H9 (cell line): ENCODE measurements at regions not wholly inside any gene's neighbourhood (a gene's known extent, or its start where the extent isn't known, plus 50 kb on each side); places are given as distances from the start of the nearest gene placed in this dataset.

ENCODE experiments used
- DNase-seq: peaks from one replicate; pipeline ENCODE4 v3.0.0-alpha.2; 2017
- H2AFZ ChIP-seq: one replicate; pipeline ENCODE4 v1.6.1; 2013; ENCODE audit warnings: mild to moderate bottlenecking, low read length, control low read depth, moderate library complexity
- H2AK5ac ChIP-seq: 2 replicates; pipeline ENCODE4 v1.6.1; 2013; ENCODE audit warnings: low read length, control low read depth, mixed read lengths; ENCODE audit not compliant: insufficient read length
- H2BK120ac ChIP-seq: one replicate; pipeline ENCODE4 v1.6.1; 2013; ENCODE audit warnings: low read depth, mild to moderate bottlenecking, low read length, control low read depth, inconsistent platforms; ENCODE audit not compliant: poor library complexity, severe bottlenecking
- H2BK12ac ChIP-seq: 2 replicates; pipeline ENCODE4 v1.6.1; 2013; ENCODE audit warnings: low read length, control low read depth, mixed read lengths, low read depth; ENCODE audit not compliant: insufficient read length
- H2BK15ac ChIP-seq: 2 replicates; pipeline ENCODE4 v1.6.1; 2013; ENCODE audit warnings: low read depth, low read length, control low read depth
- H2BK20ac ChIP-seq: one replicate; pipeline ENCODE4 v1.6.1; 2013; ENCODE audit warnings: low read depth, mild to moderate bottlenecking, low read length, control low read depth, inconsistent platforms; ENCODE audit not compliant: poor library complexity, severe bottlenecking
- H2BK5ac ChIP-seq: 2 replicates; pipeline ENCODE4 v1.6.1; 2013; ENCODE audit warnings: low read length, control low read depth, mixed read lengths; ENCODE audit not compliant: insufficient read length
- H3K14ac ChIP-seq: 2 replicates; pipeline ENCODE4 v1.6.1; 2013; ENCODE audit warnings: low read length, control low read depth; ENCODE audit not compliant: insufficient read depth
- H3K18ac ChIP-seq: 2 replicates; pipeline ENCODE4 v1.6.1; 2013; ENCODE audit warnings: low read depth, mild to moderate bottlenecking, mixed read lengths, low read length, control low read depth; ENCODE audit not compliant: insufficient read length
- H3K23ac ChIP-seq: 2 replicates; pipeline ENCODE4 v1.6.1; 2013; ENCODE audit warnings: low read length, control low read depth, mixed read lengths, low read depth; ENCODE audit not compliant: insufficient read length
- H3K23me2 ChIP-seq: 2 replicates; pipeline ENCODE4 v1.6.1; 2013; ENCODE audit warnings: low read depth, mild to moderate bottlenecking, mixed read lengths, low read length, control low read depth; ENCODE audit not compliant: insufficient read length, poor library complexity, severe bottlenecking
- H3K27ac ChIP-seq: 2 replicates; pipeline ENCODE4 v1.5.1; 2013; ENCODE audit warnings: low read length, control low read depth, mixed read lengths, low read depth; ENCODE audit not compliant: insufficient read length
- H3K27me3 ChIP-seq: 2 replicates; pipeline ENCODE4 v1.6.1; 2013; ENCODE audit warnings: low read length, control low read depth, inconsistent platforms; ENCODE audit not compliant: insufficient read depth
- H3K4ac ChIP-seq: 2 replicates; pipeline ENCODE4 v1.6.1; 2013; ENCODE audit warnings: low read depth, mild to moderate bottlenecking, control low read depth, inconsistent platforms, low read length, moderate library complexity
- H3K4me1 ChIP-seq: 2 replicates; pipeline ENCODE4 v1.6.1; 2013; ENCODE audit warnings: low read length, control low read depth, inconsistent platforms; ENCODE audit not compliant: insufficient read depth
- H3K4me2 ChIP-seq: 2 replicates; pipeline ENCODE4 v1.6.1; 2013; ENCODE audit warnings: low read length, control low read depth, mixed read lengths; ENCODE audit not compliant: insufficient read length, insufficient read depth
- H3K56ac ChIP-seq: 2 replicates; pipeline ENCODE4 v1.6.1; 2013; ENCODE audit warnings: low read depth, mild to moderate bottlenecking, mixed read lengths, low read length, control low read depth; ENCODE audit not compliant: insufficient read length
- H3K79me1 ChIP-seq: 2 replicates; pipeline ENCODE4 v1.6.1; 2013; ENCODE audit warnings: low read depth, mild to moderate bottlenecking, moderate library complexity, low read length, control low read depth, inconsistent platforms; ENCODE audit not compliant: insufficient read depth, poor library complexity, severe bottlenecking
- H3K79me2 ChIP-seq: 2 replicates; pipeline ENCODE4 v1.6.1; 2013; ENCODE audit warnings: low read length, control low read depth, inconsistent platforms; ENCODE audit not compliant: insufficient read depth
- H3K9ac ChIP-seq: 2 replicates; pipeline ENCODE4 v1.6.1; 2013; ENCODE audit warnings: low read length, control low read depth, mixed read lengths; ENCODE audit not compliant: insufficient read length; ENCODE audit errors: extremely low read depth
- H3K9me3 ChIP-seq: one replicate; pipeline ENCODE4 v1.6.1; 2013; ENCODE audit warnings: low read depth, low read length, inconsistent platforms; ENCODE audit not compliant: control insufficient read depth
- H3T11ph ChIP-seq: one replicate; pipeline ENCODE4 v1.6.1; 2013; ENCODE audit warnings: mild to moderate bottlenecking, low read length, control low read depth, inconsistent platforms
- H4K20me1 ChIP-seq: one replicate; pipeline ENCODE4 v1.6.1; 2013; ENCODE audit not compliant: control insufficient read depth, insufficient read length, insufficient read depth
- H4K5ac ChIP-seq: 2 replicates; pipeline ENCODE4 v1.6.1; 2013; ENCODE audit warnings: low read depth, mild to moderate bottlenecking, mixed read lengths, low read length, control low read depth; ENCODE audit not compliant: insufficient read length
- H4K8ac ChIP-seq: replicated peaks from 2 replicates; pipeline ENCODE4 v1.6.1; 2013; ENCODE audit warnings: low read length, control low read depth, mixed read lengths, low read depth; ENCODE audit not compliant: insufficient read length
- H4K91ac ChIP-seq: 2 replicates; pipeline ENCODE4 v1.6.1; 2013; ENCODE audit warnings: low read depth, mild to moderate bottlenecking, moderate library complexity, mixed read lengths, low read length, control low read depth; ENCODE audit not compliant: insufficient read length
- H3K27ac Mint-ChIP-seq, 3 experiments: 2 replicates in 2 of 3; 3 replicates in 1 of 3; pipeline ENCODE4 v1.8.0; 2020 to 2021; ENCODE audit warnings: mixed read lengths in 3 of 3, mild to moderate bottlenecking in 1 of 3, moderate library complexity in 1 of 3
- H3K27me3 Mint-ChIP-seq: 2 replicates; pipeline ENCODE4 v1.8.0; 2021; ENCODE audit warnings: low read depth, mild to moderate bottlenecking, moderate library complexity, mixed read lengths
- H3K36me3 Mint-ChIP-seq, 3 experiments: 2 replicates in 2 of 3; 3 replicates in 1 of 3; pipeline ENCODE4 v1.8.0; 2020 to 2021; ENCODE audit warnings: low read depth in 3 of 3, mixed read lengths in 3 of 3; ENCODE audit not compliant: insufficient read depth in 1 of 3
- H3K4me1 Mint-ChIP-seq, 2 experiments: 2 replicates each; pipeline ENCODE4 v1.8.0; 2020; ENCODE audit warnings: mixed read lengths in 2 of 2
- H3K4me3 Mint-ChIP-seq, 2 experiments: 2 replicates in 1 of 2; 3 replicates in 1 of 2; pipeline ENCODE4 v1.8.0; 2020 to 2021; ENCODE audit warnings: mild to moderate bottlenecking in 2 of 2, mixed read lengths in 2 of 2, moderate library complexity in 1 of 2
- H3K9me3 Mint-ChIP-seq, 2 experiments: 2 replicates in 1 of 2; 3 replicates in 1 of 2; pipeline ENCODE4 v1.8.0; 2020; ENCODE audit warnings: mild to moderate bottlenecking in 2 of 2, mixed read lengths in 2 of 2, moderate library complexity in 1 of 2
- CTCF ChIP-seq: fragments of 200-600 bp; sonication (generic); conservative IDR thresholded peaks from 3 replicates; pipeline ENCODE4 v1.8.0; 2021; ENCODE audit warnings: antibody characterized with exemption, mild to moderate bottlenecking
- WGBS: extraction: QIAGEN DNeasy Blood & Tissue Kit; methylation state at CpG from one replicate; pipeline ENCODE4 v1.1.7; 2013; ENCODE audit warnings: missing lambda C conversion rate, low lambda C conversion rate, mixed read lengths; ENCODE audit not compliant: insufficient read length; ENCODE audit errors: extremely low coverage; 5-methylcytosine and 5-hydroxymethylcytosine counted together

GRCh38 chrX:80512924-80513323, 92.7 kb downstream of the TENT5D start:
- DNase-seq: no peak
- no peaks in the 10 kb centered on the region for H4K20me1 ChIP-seq
- TF ChIP-seq CTCF: no peak
- H3K9ac ChIP-seq: no peak overlapping the region
- H3K4me3 Mint-ChIP-seq: peak overlapping the region in 1 of 2 experiments; percentile 1; a peak in 1 of 5 replicates
- no peaks in the 10 kb centered on the region for H3K79me1 ChIP-seq
- H2BK12ac ChIP-seq: no peak overlapping the region
- H3K23ac ChIP-seq: no peak overlapping the region
- H3K27me3 ChIP-seq: no peaks in the 10 kb centered on the region
- H3K18ac ChIP-seq: no peak overlapping the region
- no peaks in the 10 kb centered on the region for H3K23me2 ChIP-seq
- H2AK5ac ChIP-seq: no peak overlapping the region
- no peak overlapping the region for H3T11ph ChIP-seq
- no peaks in the 10 kb centered on the region for H3K4me1 ChIP-seq
- H2BK120ac ChIP-seq: no peak overlapping the region
- H3K9me3 ChIP-seq: no peaks in the 10 kb centered on the region
- H3K4ac ChIP-seq: no peak overlapping the region
- peaks cover 49 to 56% of the 10 kb centered on the region in 2 experiments for H3K9me3 Mint-ChIP-seq
- no peak overlapping the region for H2BK15ac ChIP-seq
- H3K79me2 ChIP-seq: no peaks in the 10 kb centered on the region
- H4K8ac ChIP-seq: no peak overlapping the region
- H3K27ac ChIP-seq: no peak overlapping the region
- no peak overlapping the region for H4K5ac ChIP-seq
- no peak overlapping the region for H3K14ac ChIP-seq
- peak overlapping the region in 2 of 3 experiments; percentile 42 to 91; a peak in 4 of 7 replicates for H3K27ac Mint-ChIP-seq
- no peak overlapping the region for H2AFZ ChIP-seq
- no peak overlapping the region for H2BK5ac ChIP-seq
- H3K36me3 Mint-ChIP-seq: peaks cover 0 to 27% (median 0%) of the 10 kb centered on the region in 3 experiments; a peak in 3 of 7 replicates
- no peaks in the 10 kb centered on the region; the same call in 1 of the 2 replicates for H3K27me3 Mint-ChIP-seq
- no peak overlapping the region for H3K4me2 ChIP-seq
- no peak overlapping the region for H3K56ac ChIP-seq
- WGBS: no CpG with 5 or more reads among the region's 4 CpGs
- H4K91ac ChIP-seq: no peak overlapping the region
- no peak overlapping the region for H2BK20ac ChIP-seq
- H3K4me1 Mint-ChIP-seq: peaks cover 0 to 20% of the 10 kb centered on the region in 2 experiments; a peak in 2 of 4 replicates
